ENCODE measurements at regions not wholly inside any gene's neighbourhood (a gene's known extent, or its start where the extent isn't known, plus 50 kb on each side); places are given as distances from the start of the nearest gene placed in this dataset.
"Not testable (repeated sequence)": the region's sequence is repeated elsewhere in the genome, so short reads cannot be mapped to it uniquely, and the experiment has no call there.

GRCh38 chr6:85132091-85132490, 317.8 kb upstream of the NT5E start:
- Mint-ChIP-seq H3K27ac (no peak overlapping the region), H3K36me3 (no peaks in the 10 kb centered on the region), H3K9me3 (peaks cover 2% of the 10 kb centered on the region), H3K4me3 (no peak overlapping the region), H3K27me3 (no peaks in the 10 kb centered on the region), H3K4me1 (no peaks in the 10 kb centered on the region)
- ATAC-seq (ENCODE audit: low read depth) (no peak), DNase-seq (ENCODE audit: low spot score in 2 of 2) (no peak)

GRCh38 chr6:85130743-85131142, 319.1 kb upstream of the NT5E start:
- peaks cover 2% of the 10 kb centered on the region for H3K9me3 Mint-ChIP-seq
- H3K27ac Mint-ChIP-seq = no peak overlapping the region
- ATAC-seq (ENCODE audit: low read depth) (no peak), DNase-seq (ENCODE audit: low spot score in 2 of 2) (no peak)
- H3K4me3 Mint-ChIP-seq = no peak overlapping the region
- H3K36me3 Mint-ChIP-seq = no peaks in the 10 kb centered on the region
- no peaks in the 10 kb centered on the region for H3K4me1 Mint-ChIP-seq
- no peaks in the 10 kb centered on the region for H3K27me3 Mint-ChIP-seq

- Mint-ChIP-seq H3K36me3 (no peaks in the 10 kb centered on the region), H3K27me3 (no peaks in the 10 kb centered on the region), H3K4me1 (no peaks in the 10 kb centered on the region), H3K27ac (no peak overlapping the region), H3K4me3 (no peak overlapping the region), H3K9me3 (peaks cover 2% of the 10 kb centered on the region)
- ATAC-seq (ENCODE audit: low read depth) (no peak), DNase-seq (ENCODE audit: low spot score in 2 of 2) (no peak)
These were observed 320.0 kb upstream of the NT5E start for GRCh38 chr6:85129881-85130280.

- H3K9me3 Mint-ChIP-seq = peaks cover 2% of the 10 kb centered on the region
- no peaks in the 10 kb centered on the region for H3K27me3 Mint-ChIP-seq
- no peak for ATAC-seq (ENCODE audit: low read depth)
- DNase-seq (ENCODE audit: low spot score in 2 of 2) = no peak
- no peaks in the 10 kb centered on the region for H3K36me3 Mint-ChIP-seq
- no peaks in the 10 kb centered on the region for H3K4me1 Mint-ChIP-seq
- H3K4me3 Mint-ChIP-seq = no peak overlapping the region
- H3K27ac Mint-ChIP-seq = no peak overlapping the region
These were observed 321.1 kb upstream of the NT5E start for GRCh38 chr6:85128781-85129180.

- not testable (repeated sequence) for H3K36me3 Mint-ChIP-seq; H3K4me3 Mint-ChIP-seq; H3K4me1 Mint-ChIP-seq; ATAC-seq (ENCODE audit: low read depth); H3K9me3 Mint-ChIP-seq; DNase-seq (ENCODE audit: low spot score in 2 of 2); H3K27me3 Mint-ChIP-seq; H3K27ac Mint-ChIP-seq
These were observed 321.6 kb upstream of the NT5E start for GRCh38 chr6:85128256-85128655.

- peaks cover 1% of the 10 kb centered on the region for H3K27me3 Mint-ChIP-seq
- ATAC-seq (ENCODE audit: low read depth) (no peak), DNase-seq (ENCODE audit: low spot score in 2 of 2) (no peak)
- peaks cover 4% of the 10 kb centered on the region for H3K9me3 Mint-ChIP-seq
- H3K27ac Mint-ChIP-seq = no peak overlapping the region
- H3K4me3 Mint-ChIP-seq = no peak overlapping the region
- no peaks in the 10 kb centered on the region for H3K4me1 Mint-ChIP-seq
- H3K36me3 Mint-ChIP-seq = no peaks in the 10 kb centered on the region
These were observed 322.1 kb upstream of the NT5E start for GRCh38 chr6:85127696-85128243.

- H3K27me3 Mint-ChIP-seq = peaks cover 2% of the 10 kb centered on the region
- no peaks in the 10 kb centered on the region for H3K4me1 Mint-ChIP-seq
- H3K9me3 Mint-ChIP-seq = peaks cover 5% of the 10 kb centered on the region
- ATAC-seq (ENCODE audit: low read depth) (no peak), DNase-seq (ENCODE audit: low spot score in 2 of 2) (no peak)
- H3K36me3 Mint-ChIP-seq = no peaks in the 10 kb centered on the region
- no peak overlapping the region for H3K27ac Mint-ChIP-seq
- no peak overlapping the region for H3K4me3 Mint-ChIP-seq
These were observed 322.8 kb upstream of the NT5E start for GRCh38 chr6:85127168-85127498.

- DNase-seq (ENCODE audit: low spot score in 2 of 2) (no peak), ATAC-seq (ENCODE audit: low read depth) (no peak)
- no peaks in the 10 kb centered on the region for H3K36me3 Mint-ChIP-seq
- H3K9me3 Mint-ChIP-seq = peaks cover 5% of the 10 kb centered on the region
- no peak overlapping the region for H3K4me3 Mint-ChIP-seq
- no peak overlapping the region for H3K27ac Mint-ChIP-seq
- peaks cover 2% of the 10 kb centered on the region for H3K27me3 Mint-ChIP-seq
- H3K4me1 Mint-ChIP-seq = no peaks in the 10 kb centered on the region
These were observed 323.3 kb upstream of the NT5E start for GRCh38 chr6:85126485-85127167.

- Mint-ChIP-seq H3K36me3 (no peaks in the 10 kb centered on the region), H3K27ac (no peak overlapping the region), H3K4me1 (no peaks in the 10 kb centered on the region)
These were observed 324.4 kb upstream of the NT5E start for GRCh38 chr6:85125526-85125925.

GRCh38 chr6:85124472-85125354, 325.2 kb upstream of the NT5E start:
- no peak for ATAC-seq (ENCODE audit: low read depth)
- H3K36me3 Mint-ChIP-seq = no peaks in the 10 kb centered on the region
- H3K4me1 Mint-ChIP-seq = no peaks in the 10 kb centered on the region
- H3K4me3 Mint-ChIP-seq = no peak overlapping the region
- peaks cover 5% of the 10 kb centered on the region for H3K9me3 Mint-ChIP-seq
- DNase-seq (ENCODE audit: low spot score in 2 of 2) = no peak
- H3K27me3 Mint-ChIP-seq = peaks cover 2% of the 10 kb centered on the region
- H3K27ac Mint-ChIP-seq = no peak overlapping the region

More at GRCh38 chr6:85125526-85125925, 324.4 kb upstream of the NT5E start:
- DNase-seq (ENCODE audit: low spot score in 2 of 2) (no peak), ATAC-seq (ENCODE audit: low read depth) (no peak)
- peaks cover 2% of the 10 kb centered on the region for H3K27me3 Mint-ChIP-seq
- H3K9me3 Mint-ChIP-seq = peaks cover 5% of the 10 kb centered on the region
- no peak overlapping the region for H3K4me3 Mint-ChIP-seq

GRCh38 chr6:85121158-85121557, 328.7 kb upstream of the NT5E start:
- H3K4me3 Mint-ChIP-seq = no peak overlapping the region

GRCh38 chr6:85118652-85119235, 331.1 kb upstream of the NT5E start:
- peaks cover 3% of the 10 kb centered on the region for H3K9me3 Mint-ChIP-seq
- no peaks in the 10 kb centered on the region for H3K36me3 Mint-ChIP-seq
- no peak for ATAC-seq (ENCODE audit: low read depth)
- no peak overlapping the region for H3K27ac Mint-ChIP-seq
- no peak for DNase-seq (ENCODE audit: low spot score in 2 of 2)
- H3K4me3 Mint-ChIP-seq = no peak overlapping the region
- peaks cover 2% of the 10 kb centered on the region for H3K27me3 Mint-ChIP-seq
- no peaks in the 10 kb centered on the region for H3K4me1 Mint-ChIP-seq

More at GRCh38 chr6:85121158-85121557, 328.7 kb upstream of the NT5E start:
- no peaks in the 10 kb centered on the region for H3K4me1 Mint-ChIP-seq
- peaks cover 2% of the 10 kb centered on the region for H3K27me3 Mint-ChIP-seq
- DNase-seq (ENCODE audit: low spot score in 2 of 2) (no peak), ATAC-seq (ENCODE audit: low read depth) (no peak)
- peaks cover 3% of the 10 kb centered on the region for H3K9me3 Mint-ChIP-seq
- no peaks in the 10 kb centered on the region for H3K36me3 Mint-ChIP-seq
- no peak overlapping the region for H3K27ac Mint-ChIP-seq

- Mint-ChIP-seq H3K27ac (no peak overlapping the region), H3K4me1 (no peaks in the 10 kb centered on the region), H3K36me3 (no peaks in the 10 kb centered on the region), H3K9me3 (peaks cover 3% of the 10 kb centered on the region), H3K27me3 (peaks cover 2% of the 10 kb centered on the region), H3K4me3 (no peak overlapping the region)
- DNase-seq (ENCODE audit: low spot score in 2 of 2) (no peak), ATAC-seq (ENCODE audit: low read depth) (no peak)
These were observed 331.6 kb upstream of the NT5E start for GRCh38 chr6:85118233-85118632.

- ATAC-seq (ENCODE audit: low read depth) (no peak), DNase-seq (ENCODE audit: low spot score in 2 of 2) (no peak)
- H3K27ac Mint-ChIP-seq = no peak overlapping the region
- H3K9me3 Mint-ChIP-seq = no peaks in the 10 kb centered on the region
- no peaks in the 10 kb centered on the region for H3K36me3 Mint-ChIP-seq
- H3K4me1 Mint-ChIP-seq = no peaks in the 10 kb centered on the region
- H3K4me3 Mint-ChIP-seq = no peak overlapping the region
- H3K27me3 Mint-ChIP-seq = no peaks in the 10 kb centered on the region
These were observed 333.4 kb upstream of the NT5E start for GRCh38 chr6:85116475-85116874.

Measured in memory B cell (primary cell).